NAMALWA (cell line): ENCODE measurements at regions not wholly inside any gene's neighbourhood (a gene's known extent, or its start where the extent isn't known, plus 50 kb on each side); places are given as distances from the start of the nearest gene placed in this dataset.

ENCODE experiments used
- DNase-seq: peaks from one replicate; pipeline ENCODE4 v3.0.0-alpha.2; 2015; ENCODE audit warnings: low spot score

- DNase-seq: no peak
These were observed 70.2 kb downstream of the RND3 start for GRCh38 chr2:150417278-150417677.

DNA sequence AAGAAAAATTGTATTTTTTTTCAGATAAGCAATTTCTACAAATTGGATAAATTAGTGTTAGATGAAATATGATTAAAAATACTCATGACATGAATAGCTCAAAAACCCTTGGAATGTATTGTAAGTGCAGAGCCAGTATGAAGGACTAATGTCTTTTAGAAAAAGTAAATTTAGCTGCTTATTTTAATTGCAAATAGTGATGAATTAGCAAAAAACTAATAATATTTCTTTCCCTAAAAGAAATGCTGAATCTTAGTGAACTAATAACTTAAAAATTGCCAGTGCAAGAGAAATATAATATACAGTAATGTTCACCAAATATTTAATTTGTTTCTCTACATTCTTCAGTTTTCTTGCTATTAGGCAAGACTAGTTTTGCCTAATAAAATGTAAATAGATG, 72.4 kb downstream of the RND3 start:
- DNase-seq: no peak

DNA sequence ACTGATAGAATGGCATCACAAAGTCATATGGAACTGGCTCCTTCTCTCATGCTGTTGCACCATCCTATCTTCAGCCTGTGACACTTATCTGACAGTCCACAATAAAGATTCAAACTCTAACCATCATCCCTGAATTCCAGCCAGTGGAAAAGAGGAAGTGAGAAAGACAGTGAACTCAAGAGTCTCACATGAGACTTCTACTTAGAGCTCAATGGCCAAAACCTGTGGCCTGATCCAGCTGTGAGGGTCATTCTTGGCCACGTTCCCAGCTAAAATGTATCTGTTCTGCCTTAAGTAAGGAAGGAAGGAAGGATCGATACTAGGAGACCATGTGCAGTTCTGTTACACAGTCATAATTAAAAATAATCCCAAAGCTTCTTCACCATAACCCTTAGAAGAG, 73.6 kb downstream of the RND3 start:
- DNase-seq: no peak

DNA sequence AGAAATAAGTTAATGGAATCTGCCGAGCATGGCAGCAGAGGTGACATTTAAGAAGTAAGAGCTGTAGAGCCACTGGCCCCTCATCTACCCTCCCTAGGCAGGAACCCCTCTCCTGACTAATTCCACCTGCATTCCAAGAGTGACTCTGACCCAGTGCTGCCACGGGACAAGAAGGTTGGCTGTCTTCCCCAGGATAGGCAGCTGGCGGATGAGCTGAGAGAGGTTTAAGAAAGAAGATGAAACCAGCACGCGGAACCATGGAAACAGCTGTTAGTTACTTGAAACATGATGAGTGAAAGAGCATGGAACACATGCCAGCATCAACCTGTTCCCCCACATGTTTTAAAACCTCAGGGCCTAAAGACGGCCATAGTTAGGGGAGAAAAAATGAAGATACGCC, 74.1 kb downstream of the RND3 start:
- DNase-seq: no peak

- no peak for DNase-seq
These were observed 76.7 kb downstream of the RND3 start for GRCh38 chr2:150410809-150411208.

DNA sequence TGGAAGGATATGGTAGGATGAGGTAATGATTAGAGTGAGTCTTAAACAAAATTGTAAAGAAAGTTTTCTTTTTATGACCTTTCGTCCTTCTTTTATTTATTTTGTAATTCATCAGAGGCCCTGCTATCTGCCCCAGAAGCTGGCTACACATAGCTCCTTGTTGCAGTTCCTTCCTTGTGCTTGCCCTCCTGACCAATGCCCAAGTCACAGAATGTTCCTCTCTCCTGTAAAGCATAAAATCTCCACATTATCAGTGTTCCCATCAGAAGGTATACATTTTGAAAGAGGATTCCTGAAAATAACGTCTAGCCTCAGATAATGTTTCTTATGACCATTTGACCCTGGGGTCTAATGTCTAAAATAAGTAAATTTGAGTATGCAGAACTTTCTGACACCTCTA, 78.3 kb downstream of the RND3 start:
- DNase-seq: no peak

DNA sequence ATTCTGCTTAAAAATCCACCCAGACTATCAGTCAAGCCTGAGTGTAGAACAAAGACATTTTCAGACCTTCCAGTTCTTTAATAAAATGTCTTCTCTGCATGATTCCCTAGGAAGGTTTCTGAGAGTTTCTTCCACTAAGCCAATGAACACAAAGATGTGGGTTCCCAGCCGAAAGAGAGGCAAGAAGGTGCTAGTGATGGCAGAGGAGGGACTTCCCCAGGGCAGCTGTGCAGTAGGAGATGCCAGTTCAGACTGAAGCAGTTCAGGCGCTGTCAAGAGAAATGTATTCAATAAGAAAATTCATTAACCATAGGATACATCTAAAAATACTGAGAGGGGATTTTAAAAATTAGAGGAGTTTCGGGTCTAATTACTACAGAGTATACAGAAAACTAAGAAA, 83.3 kb downstream of the RND3 start:
- DNase-seq: no peak

DNA sequence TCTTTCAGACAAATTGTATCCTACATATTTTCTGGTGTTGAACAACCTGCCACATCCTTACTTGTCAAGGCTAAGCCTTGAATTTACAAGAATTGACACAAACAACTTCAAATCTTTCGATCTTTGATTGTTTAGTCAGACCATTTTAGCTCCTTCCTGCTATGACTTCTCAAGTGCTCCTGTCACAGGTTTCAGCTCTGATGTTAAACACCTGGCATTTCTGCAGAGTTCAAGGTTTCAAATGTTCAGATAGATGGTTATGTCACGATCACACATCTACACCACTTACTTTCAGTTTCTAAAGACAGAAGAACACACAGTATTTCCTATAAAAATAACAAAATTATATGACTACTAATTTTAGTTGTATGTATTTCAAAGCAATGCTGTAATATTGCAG, 84.0 kb downstream of the RND3 start:
- no peak for DNase-seq

DNA sequence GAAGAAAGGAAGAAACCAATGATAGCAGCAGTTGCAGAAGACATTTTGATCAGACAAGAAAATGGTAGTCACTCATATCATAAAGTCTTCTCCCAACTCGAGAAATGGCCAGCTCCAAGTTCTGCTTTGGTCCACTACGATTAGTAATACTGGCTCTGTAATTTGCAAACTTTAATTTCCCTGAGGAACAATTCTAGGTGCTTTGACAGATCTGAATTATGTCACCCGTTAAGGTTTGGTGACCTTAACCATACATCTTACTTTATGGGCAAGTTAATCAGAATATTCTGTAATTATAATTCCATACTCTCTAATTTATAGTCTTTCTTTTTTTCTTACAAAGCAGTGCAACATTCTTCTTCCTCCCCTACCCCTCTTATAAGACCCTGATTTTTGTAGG, 84.5 kb downstream of the RND3 start:
- DNase-seq: no peak

DNA sequence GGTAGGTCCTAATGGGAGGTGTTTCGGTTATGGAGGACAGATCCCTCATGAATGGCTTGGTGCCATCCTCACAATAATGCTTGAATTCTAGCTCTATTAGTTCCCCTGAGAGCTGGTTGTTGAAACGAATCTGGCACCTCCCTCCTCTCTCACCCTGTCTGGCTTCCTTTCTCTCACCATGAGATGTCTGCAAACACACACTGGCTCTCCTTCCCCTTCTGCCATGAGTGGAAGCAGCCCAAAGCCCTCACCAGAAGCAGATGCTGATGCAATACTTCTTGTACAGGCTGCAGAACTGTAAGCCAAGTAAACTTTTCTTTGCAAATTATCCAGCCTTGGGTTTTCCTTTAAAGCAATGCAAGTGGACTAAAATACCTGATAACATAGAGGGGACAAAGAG, 86.6 kb downstream of the RND3 start:
- no peak for DNase-seq

DNA sequence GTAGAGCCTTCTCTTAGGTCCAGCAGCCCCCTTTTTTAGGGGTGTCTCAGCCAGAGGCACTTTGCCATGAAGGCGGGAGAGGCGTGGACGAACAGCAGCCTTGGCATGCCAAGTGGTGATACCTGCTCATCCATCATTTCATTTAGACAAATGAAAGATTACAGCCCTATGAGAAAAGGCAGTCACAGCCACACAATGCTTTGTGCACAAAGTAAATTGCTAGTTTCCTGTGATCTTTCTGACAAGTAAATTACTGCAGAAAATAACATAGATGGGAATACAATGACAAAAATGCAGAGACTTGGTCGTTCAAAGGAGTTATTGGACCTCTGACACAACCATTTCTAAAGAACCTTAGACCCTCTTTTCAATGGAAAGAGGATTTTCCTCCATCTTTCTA, 94.9 kb downstream of the RND3 start:
- no peak for DNase-seq

- no peak for DNase-seq
These were observed 95.7 kb downstream of the RND3 start for GRCh38 chr2:150391779-150392178.

- DNase-seq: no peak
These were observed 98.0 kb downstream of the RND3 start for GRCh38 chr2:150389447-150389846.

DNA sequence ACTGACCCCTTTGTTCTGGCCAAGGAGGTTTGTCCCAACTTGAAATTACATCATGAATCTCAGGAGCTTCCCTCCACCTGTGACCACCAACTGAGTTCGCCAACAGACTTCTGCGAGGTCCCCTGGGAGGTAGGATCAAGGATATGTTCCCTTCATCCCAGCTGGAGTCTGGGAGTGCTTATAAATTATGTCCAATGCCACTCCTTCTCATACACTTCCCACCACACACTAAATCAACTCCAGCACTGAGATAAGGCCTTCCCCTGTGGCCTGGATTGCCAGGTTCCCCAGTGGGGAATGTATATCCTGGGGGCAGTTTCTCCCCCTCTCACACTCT, 99.2 kb downstream of the RND3 start:
- no peak for DNase-seq

GRCh38 chr2:150387586-150388288, 99.7 kb downstream of the RND3 start:
- DNase-seq: no peak

GRCh38 chr2:150385211-150385610, 102.3 kb downstream of the RND3 start:
- DNase-seq: no peak

- DNase-seq: no peak
These were observed 103.9 kb downstream of the RND3 start for GRCh38 chr2:150383587-150383986.

DNA sequence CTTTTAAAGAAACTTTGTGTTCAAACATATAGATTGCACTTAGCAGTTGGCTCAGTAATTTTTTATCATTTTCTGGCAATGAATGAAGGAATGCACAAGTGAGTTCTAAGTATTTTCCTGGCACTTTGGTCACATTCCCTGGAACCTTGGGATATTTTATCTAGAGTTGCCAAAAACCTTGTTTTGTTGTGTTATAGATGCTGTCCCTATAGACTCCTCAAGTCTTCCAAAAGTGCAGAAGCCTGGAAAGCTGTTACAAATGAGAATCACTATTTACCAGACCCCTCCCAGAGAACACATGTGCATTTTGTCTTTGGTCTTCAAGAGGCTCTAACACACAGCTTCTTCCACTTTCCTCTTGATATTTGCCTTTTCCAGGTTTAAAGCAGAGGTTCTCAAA, 108.3 kb downstream of the RND3 start:
- DNase-seq: no peak

DNA sequence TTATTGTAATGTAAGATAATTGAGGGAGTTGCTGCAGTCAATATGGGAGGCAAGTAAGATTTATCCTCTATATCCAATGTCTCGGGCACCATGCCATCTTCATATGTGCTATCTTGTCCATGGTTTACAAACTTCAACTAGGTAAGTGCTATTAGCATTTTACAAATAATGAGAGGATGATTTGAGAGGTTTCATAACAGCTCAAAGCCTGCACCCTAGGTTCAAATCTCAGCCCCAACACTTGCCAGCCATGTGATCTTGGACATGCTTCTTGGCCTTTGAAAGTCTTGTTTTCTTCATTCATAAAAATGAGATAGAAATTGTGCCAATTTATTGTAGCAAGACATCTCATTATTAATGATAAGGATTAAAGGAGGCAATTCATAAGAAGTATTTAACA, 108.8 kb downstream of the RND3 start:
- DNase-seq: no peak

DNA sequence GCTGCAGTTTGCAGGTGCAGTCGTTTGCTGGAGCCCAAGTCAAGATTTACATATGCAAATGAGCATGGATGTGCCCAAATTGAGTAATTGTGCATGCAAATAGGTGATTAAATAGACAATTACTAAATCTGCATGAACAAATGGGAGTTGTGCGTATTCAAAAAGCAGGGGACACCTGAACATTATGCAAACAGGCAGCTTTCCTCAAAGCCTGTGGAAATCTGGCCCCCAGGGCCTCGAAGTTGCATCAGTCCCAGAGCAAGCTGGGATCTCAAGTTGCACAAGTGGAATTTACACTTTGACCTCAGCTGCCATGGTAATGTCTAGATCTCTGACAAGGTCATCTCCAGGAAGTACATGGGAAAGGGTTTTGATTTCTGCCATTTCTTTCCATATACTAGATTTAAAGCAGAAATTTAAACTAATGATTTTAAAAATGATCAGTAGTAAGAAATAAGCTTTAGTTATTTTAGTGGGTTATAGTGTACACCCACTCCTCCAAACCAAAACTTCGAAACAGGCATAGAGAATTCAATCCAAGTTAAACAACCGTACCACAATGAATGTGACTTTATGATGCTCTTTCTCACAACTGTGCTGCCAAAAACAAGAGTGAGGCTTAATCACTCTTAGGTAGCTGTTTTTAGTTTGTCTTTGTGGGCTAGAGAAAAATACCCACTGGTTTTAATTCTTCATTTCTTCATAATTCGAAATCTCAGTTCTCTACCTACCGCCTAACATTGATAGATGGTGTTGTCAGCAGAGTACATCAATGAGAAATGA, 110.7 kb downstream of the RND3 start:
- no peak for DNase-seq

GRCh38 chr2:150375333-150375732, 112.1 kb downstream of the RND3 start:
- DNase-seq: no peak

DNA sequence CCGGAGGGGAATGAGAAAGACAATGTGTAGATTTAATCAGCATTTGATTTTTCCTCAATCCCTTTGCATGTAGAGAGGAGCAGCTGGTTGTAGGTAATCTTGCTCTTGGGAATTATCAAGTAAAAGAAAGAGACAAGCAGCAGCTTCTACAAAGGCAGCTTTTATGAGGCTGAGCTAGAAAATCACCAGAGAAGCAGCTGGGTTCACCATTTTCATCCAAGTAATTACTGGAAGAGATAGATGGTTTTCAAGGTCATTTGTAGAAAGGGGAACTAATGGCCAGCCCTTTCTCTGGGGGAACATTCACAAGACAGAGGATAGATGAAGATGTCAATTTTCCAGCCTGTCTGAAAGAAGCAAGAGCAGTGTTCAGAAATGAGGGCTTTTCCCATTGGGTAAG, 113.0 kb downstream of the RND3 start:
- DNase-seq: no peak

DNA sequence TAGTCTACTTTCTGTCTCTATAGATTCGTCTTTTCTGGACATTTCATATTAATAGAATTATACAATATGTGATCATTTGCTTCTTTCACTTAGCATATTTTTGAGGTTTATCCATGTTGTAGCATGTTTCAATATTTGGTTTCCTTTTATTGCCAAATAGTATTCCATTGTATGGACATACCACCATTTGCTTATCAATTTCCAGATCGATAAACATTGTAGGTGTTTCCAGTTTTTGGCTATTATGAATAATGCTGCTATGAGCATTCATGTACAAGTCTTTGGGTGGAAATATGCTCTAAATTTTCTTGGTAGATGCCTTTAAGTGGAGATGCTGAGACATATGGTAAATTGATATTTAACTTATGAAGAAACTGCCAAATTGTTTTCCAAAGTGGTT, 114.1 kb downstream of the RND3 start:
- no peak for DNase-seq
